Colonic mucosa (tissue), 4 donors: ENCODE measurements at regions not wholly inside any gene's neighbourhood (a gene's known extent, or its start where the extent isn't known, plus 50 kb on each side); places are given as distances from the start of the nearest gene placed in this dataset.

Experiments
- DNase-seq: peaks from one replicate; pipeline ENCODE4 v3.0.0-alpha.2; 2020
- H3K27ac ChIP-seq: fragments of 200-600 bp; one replicate; pipeline ENCODE4 v1.8.0; 2021
- H3K27me3 ChIP-seq: fragments of 200-600 bp; one replicate; pipeline ENCODE4 v1.8.0; 2021
- H3K36me3 ChIP-seq: fragments of 200-600 bp; one replicate; pipeline ENCODE4 v1.8.0; 2021
- H3K4me1 ChIP-seq: fragments of 200-600 bp; one replicate; pipeline ENCODE4 v1.8.0; 2021; ENCODE audit warnings: mild to moderate bottlenecking
- H3K4me3 ChIP-seq: fragments of 200-600 bp; one replicate; pipeline ENCODE4 v1.8.0; 2021
- H3K9ac ChIP-seq, 2 donors: one replicate each; pipeline ENCODE4 v1.7.0; 2013; ENCODE audit warnings: control low read depth in 2 of 2, low read depth in 2 of 2, low read length in 2 of 2
- H3K9me3 ChIP-seq: fragments of 200-600 bp; one replicate; pipeline ENCODE4 v1.8.0; 2021
- CTCF ChIP-seq: fragments of 200-600 bp; IDR thresholded peaks from one replicate; pipeline ENCODE4 v1.8.0; 2022; ENCODE audit warnings: antibody characterized with exemption, mild to moderate bottlenecking
- intact Hi-C: fragments of 100-400 bp; cut with DNase I; formaldehyde crosslinking; loops from one replicate; pipeline ENCODE4 v1.14.1; 2022
- donor health status: healthy.
- donor health status: DM: no; HTN: no; CAD: no.
- donor health status: DM: no; HTN: no; CAD: no.

- Histone ChIP-seq H3K9me3 (no peaks in the 10 kb centered on the region), H3K27me3 (no peaks in the 10 kb centered on the region), H3K36me3 (no peaks in the 10 kb centered on the region), H3K27ac (no peak overlapping the region), H3K9ac (no peak overlapping the region), H3K4me3 (no peak overlapping the region), H3K4me1 (no peaks in the 10 kb centered on the region)
- intact Hi-C loops, result no loop called here
- TF ChIP-seq CTCF, result no peak
- no peak for DNase-seq
Observed at GRCh38 chr6:47146431-47147174, 104.5 kb upstream of the ADGRF1 start.

GRCh38 chr6:47145212-47145611 lies 103.1 kb upstream of the ADGRF1 start:
- H3K9me3 ChIP-seq, result no peaks in the 10 kb centered on the region
- intact Hi-C loops, result no loop called here

GRCh38 chr6:47144306-47144705 lies 102.2 kb upstream of the ADGRF1 start:
- no peak for TF ChIP-seq CTCF
- Histone ChIP-seq H3K4me3 (no peak overlapping the region), H3K27ac (no peak overlapping the region), H3K36me3 (no peaks in the 10 kb centered on the region), H3K4me1 (no peaks in the 10 kb centered on the region), H3K9ac (no peak overlapping the region), H3K9me3 (no peaks in the 10 kb centered on the region), H3K27me3 (no peaks in the 10 kb centered on the region)
- DNase-seq, result no peak
- intact Hi-C loops, result no loop called here

More at GRCh38 chr6:47145212-47145611, 103.1 kb upstream of the ADGRF1 start:
- DNase-seq, result no peak
- Histone ChIP-seq H3K27ac (no peak overlapping the region), H3K4me3 (no peak overlapping the region), H3K9ac (no peak overlapping the region), H3K27me3 (no peaks in the 10 kb centered on the region), H3K36me3 (no peaks in the 10 kb centered on the region), H3K4me1 (no peaks in the 10 kb centered on the region)
- TF ChIP-seq CTCF, result no peak

- Histone ChIP-seq H3K27ac (no peak overlapping the region), H3K27me3 (no peaks in the 10 kb centered on the region), H3K4me3 (no peak overlapping the region), H3K9ac (no peak overlapping the region), H3K9me3 (no peaks in the 10 kb centered on the region), H3K4me1 (no peaks in the 10 kb centered on the region), H3K36me3 (no peaks in the 10 kb centered on the region)
- no peak for TF ChIP-seq CTCF
- intact Hi-C loops, result no loop called here
- no peak for DNase-seq
Observed at GRCh38 chr6:47141963-47142362, 99.8 kb upstream of the ADGRF1 start.

- H3K36me3 ChIP-seq, result no peaks in the 10 kb centered on the region
- H3K27ac ChIP-seq, result no peak overlapping the region
- DNase-seq, result no peak
- H3K27me3 ChIP-seq, result no peaks in the 10 kb centered on the region
- no peaks in the 10 kb centered on the region for H3K4me1 ChIP-seq
- H3K9ac ChIP-seq, result no peak overlapping the region
- no peak overlapping the region for H3K4me3 ChIP-seq
- no peaks in the 10 kb centered on the region for H3K9me3 ChIP-seq
- intact Hi-C loops, result no loop called here
- no peak for TF ChIP-seq CTCF
Observed at GRCh38 chr6:47141171-47141570, 99.0 kb upstream of the ADGRF1 start.
